H1 (cell line): ENCODE measurements at regions not wholly inside any gene's neighbourhood (a gene's known extent, or its start where the extent isn't known, plus 50 kb on each side); places are given as distances from the start of the nearest gene placed in this dataset.

Experiments
- CTCF ChIA-PET: fragments of 300-600 bp; sonication (Branson Sonifier 250); formaldehyde crosslinking; loops from one replicate; lab custom pipeline; 2021; ENCODE audit not compliant: partially characterized antibody; lab: Charles Lee
- POLR2A ChIA-PET: fragments of 300-600 bp; sonication (Branson Sonifier 250); formaldehyde crosslinking; loops from one replicate; lab custom pipeline; 2021; ENCODE audit warnings: inconsistent platforms; ENCODE audit not compliant: partially characterized antibody; lab: Charles Lee
- DNase-seq, 2 experiments: peaks; one replicate each; pipeline versions ENCODE4 v3.0.0 to v3.0.0-alpha.2; 2010 to 2022; ENCODE audit warnings: low spot score in 2 of 2, low read depth in 1 of 2, mixed read lengths in 1 of 2
- FAIRE-seq: peaks from 2 replicates; lab custom pipeline; 2011; peaks lifted over from hg19 to GRCh38; lab: Jason Lieb, UNC
- H2AFZ ChIP-seq: 2 replicates; pipeline ENCODE4 v1.8.1; 2012; ENCODE audit warnings: low read length, inconsistent platforms
- H2AK5ac ChIP-seq: 2 replicates; pipeline ENCODE4 v1.6.1; 2013; ENCODE audit warnings: low read depth, low read length
- H2BK120ac ChIP-seq: replicated peaks from 2 replicates; pipeline ENCODE3; 2013; ENCODE audit warnings: low read depth, low read length, inconsistent platforms
- H2BK12ac ChIP-seq: 2 replicates; pipeline ENCODE4 v1.6.1; 2013; ENCODE audit warnings: low read depth, low read length
- H2BK15ac ChIP-seq: 2 replicates; pipeline ENCODE4 v1.6.1; 2013; ENCODE audit warnings: low read length
- H2BK20ac ChIP-seq: 2 replicates; pipeline ENCODE4 v1.6.1; 2013; ENCODE audit warnings: low read length
- H2BK5ac ChIP-seq: 2 replicates; pipeline ENCODE4 v1.6.1; 2013; ENCODE audit warnings: low read depth, low read length
- H3K14ac ChIP-seq: 2 replicates; pipeline ENCODE4 v1.6.1; 2013; ENCODE audit warnings: inconsistent platforms; ENCODE audit not compliant: insufficient read length
- H3K18ac ChIP-seq: 2 replicates; pipeline ENCODE4 v1.6.1; 2013; ENCODE audit warnings: low read length; ENCODE audit errors: extremely low read depth
- H3K23ac ChIP-seq: 2 replicates; pipeline ENCODE4 v1.6.1; 2013; ENCODE audit warnings: inconsistent platforms; ENCODE audit not compliant: insufficient read length
- H3K23me2 ChIP-seq: 2 replicates; pipeline ENCODE4 v1.6.1; 2013; ENCODE audit warnings: low read depth, low read length
- H3K27ac ChIP-seq: 2 replicates; pipeline ENCODE4 v1.6.1; 2011; ENCODE audit warnings: low read depth, low read length, inconsistent platforms
- H3K27me3 ChIP-seq, 4 experiments: replicated peaks in 1 of 4; 1 replicate in 1 of 4; 2 replicates in 3 of 4; pipeline versions ENCODE4 v1.6.1 to v1.8.1; 2011 to 2013; ENCODE audit warnings: low read length in 3 of 4, mild to moderate bottlenecking in 3 of 4, inconsistent platforms in 2 of 4, mixed read lengths in 2 of 4, moderate library complexity in 1 of 4; ENCODE audit not compliant: control insufficient read depth in 3 of 4, insufficient read depth in 3 of 4; ENCODE audit errors: extremely low read depth in 1 of 4
- H3K36me3 ChIP-seq, 4 experiments: 2 replicates each; pipeline versions ENCODE4 v1.6.1 to v1.8.1; 2011 to 2013; ENCODE audit warnings: mild to moderate bottlenecking in 4 of 4, low read length in 3 of 4, moderate library complexity in 2 of 4, control low read depth in 1 of 4, inconsistent platforms in 1 of 4; ENCODE audit not compliant: insufficient read depth in 4 of 4, control insufficient read depth in 2 of 4
- H3K4ac ChIP-seq: replicated peaks from 2 replicates; pipeline ENCODE3; 2013; ENCODE audit warnings: low read length, low read depth, mixed read lengths, inconsistent platforms; ENCODE audit not compliant: insufficient read length
- H3K4me1 ChIP-seq, 4 experiments: replicated peaks in 1 of 4; 1 replicate in 1 of 4; 2 replicates in 3 of 4; pipeline versions ENCODE4 v1.6.1 to v1.8.1; 2011 to 2013; ENCODE audit warnings: low read length in 3 of 4, inconsistent platforms in 2 of 4, mixed read lengths in 1 of 4; ENCODE audit not compliant: insufficient read depth in 4 of 4, control insufficient read depth in 3 of 4
- H3K4me2 ChIP-seq, 2 experiments: 2 replicates each; pipeline versions ENCODE4 v1.6.1 to v1.8.1; 2011 to 2013; ENCODE audit warnings: low read depth in 2 of 2, low read length in 2 of 2, control low read depth in 1 of 2, inconsistent platforms in 1 of 2, mild to moderate bottlenecking in 1 of 2; ENCODE audit not compliant: insufficient read depth in 1 of 2
- H3K4me3 ChIP-seq, 4 experiments: fragments of 200-600, 300-600 bp in 1 of 4; sonication (generic), shearing (Covaris generic), sonication (Bioruptor Twin) in 1 of 4; 2 replicates each; pipeline versions ENCODE4 v1.5.1 to v1.8.1; 2011 to 2016; ENCODE audit warnings: low read length in 4 of 4, low read depth in 3 of 4, control low read depth in 2 of 4, inconsistent platforms in 2 of 4, mild to moderate bottlenecking in 2 of 4, mixed read lengths in 1 of 4, moderate library complexity in 1 of 4; ENCODE audit not compliant: insufficient read depth in 2 of 4; ENCODE audit errors: extremely low read depth in 1 of 4
- H3K56ac ChIP-seq: replicated peaks from 2 replicates; pipeline ENCODE3; 2013; ENCODE audit warnings: low read depth, mild to moderate bottlenecking, mixed read lengths, low read length, inconsistent platforms; ENCODE audit not compliant: insufficient read length
- H3K79me1 ChIP-seq: 2 replicates; pipeline ENCODE4 v1.6.1; 2013; ENCODE audit warnings: low read depth, low read length, control low read depth
- H3K79me2 ChIP-seq, 2 experiments: 2 replicates each; pipeline versions ENCODE4 v1.6.1 to v1.8.1; 2012 to 2013; ENCODE audit warnings: low read length in 2 of 2, mild to moderate bottlenecking in 2 of 2, inconsistent platforms in 1 of 2; ENCODE audit not compliant: insufficient read depth in 2 of 2, control insufficient read depth in 1 of 2
- H3K9ac ChIP-seq, 4 experiments: replicated peaks in 1 of 4; 1 replicate in 1 of 4; 2 replicates in 3 of 4; pipeline versions ENCODE4 v1.6.1 to v1.8.1; 2011 to 2013; ENCODE audit warnings: low read depth in 3 of 4, low read length in 3 of 4, control low read depth in 2 of 4, mild to moderate bottlenecking in 2 of 4, moderate library complexity in 2 of 4, inconsistent platforms in 1 of 4; ENCODE audit errors: extremely low read depth in 1 of 4
- H3K9me3 ChIP-seq, 2 experiments: 2 replicates each; pipeline versions ENCODE4 v1.6.1 to v1.8.1; 2012 to 2013; ENCODE audit warnings: mild to moderate bottlenecking in 2 of 2, moderate library complexity in 2 of 2, control low read depth in 1 of 2, inconsistent platforms in 1 of 2, low read depth in 1 of 2, low read length in 1 of 2, mixed read lengths in 1 of 2; ENCODE audit not compliant: insufficient read depth in 2 of 2
- H4K20me1 ChIP-seq, 2 experiments: replicated peaks in 1 of 2; 2 replicates each; pipeline versions ENCODE3 to v1.8.1; 2011 to 2013; ENCODE audit warnings: inconsistent platforms in 2 of 2, low read length in 2 of 2, mild to moderate bottlenecking in 1 of 2; ENCODE audit not compliant: insufficient read depth in 2 of 2, control insufficient read depth in 1 of 2
- H4K5ac ChIP-seq: 2 replicates; pipeline ENCODE4 v1.6.1; 2013; ENCODE audit warnings: low read length, low read depth, mixed read lengths, inconsistent platforms; ENCODE audit not compliant: insufficient read length
- H4K8ac ChIP-seq: 2 replicates; pipeline ENCODE4 v1.8.0; 2013; ENCODE audit warnings: mild to moderate bottlenecking, moderate library complexity, low read length, inconsistent platforms; ENCODE audit not compliant: insufficient read depth; ENCODE audit errors: extremely low read depth
- H4K91ac ChIP-seq: replicated peaks from 2 replicates; pipeline ENCODE3; 2013; ENCODE audit warnings: low read length, mixed read lengths, inconsistent platforms; ENCODE audit not compliant: insufficient read length
- ASH2L ChIP-seq: fragments of 200-600, 300-600 bp; sonication (generic); IDR thresholded peaks from one replicate; pipeline ENCODE4 v1.7.1; 2017; ENCODE audit warnings: low read length
- CTCF ChIP-seq, 3 experiments: IDR thresholded peaks; 1 replicate in 2 of 3; 2 replicates in 1 of 3; pipeline versions ENCODE4 v1.5.1 to v1.6.1; 2011; ENCODE audit warnings: low read length in 3 of 3, mild to moderate bottlenecking in 3 of 3, inconsistent platforms in 2 of 3, low read depth in 1 of 3, moderate library complexity in 1 of 3; ENCODE audit not compliant: insufficient read depth in 1 of 3; ENCODE audit errors: control extremely low read depth in 1 of 3
- HDAC2 ChIP-seq, 2 experiments: fragments of 300-600 bp in 1 of 2; sonication (generic) in 1 of 2; IDR thresholded peaks; 2 replicates each; pipeline ENCODE4 v1.6.1; 2011 to 2012; ENCODE audit warnings: low read depth in 2 of 2, low read length in 2 of 2, mild to moderate bottlenecking in 2 of 2, moderate library complexity in 2 of 2, borderline replicate concordance in 1 of 2, inconsistent platforms in 1 of 2
- KDM1A ChIP-seq: fragments of 200-600, 300-600 bp; sonication (generic); IDR thresholded peaks from 2 replicates; pipeline ENCODE4 v1.7.1; 2016; ENCODE audit warnings: mild to moderate bottlenecking, low read length, borderline replicate concordance
- TBP ChIP-seq: IDR thresholded peaks from 2 replicates; pipeline ENCODE4 v1.6.1; 2011; ENCODE audit warnings: low read depth, low read length, improper control_type of control experiment
- WGBS, 2 experiments: shearing (Covaris generic) in 1 of 2; methylation state at CpG; one replicate each; pipeline versions ENCODE4 v1.1.6 to v1.1.7; 2013 to 2015; ENCODE audit warnings: low lambda C conversion rate in 2 of 2, mixed read lengths in 2 of 2, inconsistent platforms in 1 of 2, low coverage in 1 of 2, missing lambda C conversion rate in 1 of 2; ENCODE audit not compliant: insufficient replicate concordance in 2 of 2, insufficient coverage in 1 of 2, insufficient read length in 1 of 2; ENCODE audit errors: extremely low coverage in 1 of 2, missing lambda C conversion rate in 1 of 2; 5-methylcytosine and 5-hydroxymethylcytosine counted together

GRCh38 chrX:131359611-131360010, 70.5 kb upstream of the IGSF1 start:
- no peaks in the 10 kb centered on the region for H3K36me3 ChIP-seq
- H3K4me3 ChIP-seq: no peak overlapping the region
- no peak overlapping the region for H2AK5ac ChIP-seq
- no peak overlapping the region for H3K14ac ChIP-seq
- ChIA-PET CTCF (no interaction called here), POLR2A (no interaction called here)
- no peak overlapping the region for H2BK12ac ChIP-seq
- no peak overlapping the region for H2BK5ac ChIP-seq
- no peaks in the 10 kb centered on the region for H3K9me3 ChIP-seq
- no peak overlapping the region for H3K23ac ChIP-seq
- WGBS, 2 experiments: 95% methylated on average over 2 of the region's 2 CpGs; no CpG with 5 or more reads in 1 of the 2 experiments
- no peak overlapping the region for H3K27ac ChIP-seq
- no peak for FAIRE-seq
- no peak overlapping the region for H3K56ac ChIP-seq
- no peak overlapping the region for H3K4ac ChIP-seq
- no peak overlapping the region for H3K4me2 ChIP-seq
- H4K91ac ChIP-seq: no peak overlapping the region
- H4K5ac ChIP-seq: no peak overlapping the region
- H4K20me1 ChIP-seq: no peaks in the 10 kb centered on the region
- H3K79me1 ChIP-seq: no peaks in the 10 kb centered on the region
- no peak overlapping the region for H2AFZ ChIP-seq
- no peak for TF ChIP-seq KDM1A
- no peak for TF ChIP-seq TBP
- TF ChIP-seq ASH2L: no peak
- TF ChIP-seq CTCF (IDR thresholded peaks at IDR 0.05; ENCODE audit: control extremely low read depth in 1 of 3, insufficient read depth in 1 of 3, low read depth in 1 of 3, low read length in 3 of 3): no peak
- TF ChIP-seq HDAC2 (IDR thresholded peaks at IDR 0.05; ENCODE audit: borderline replicate concordance in 1 of 2, low read depth in 2 of 2, low read length in 2 of 2): no peak
- TF ChIP-seq, all 59 proteins: peak for 0
- no peaks in the 10 kb centered on the region for H3K27me3 ChIP-seq
- H2BK15ac ChIP-seq: no peak overlapping the region
- DNase-seq: no peak
- no peak overlapping the region for H2BK20ac ChIP-seq
- H3K4me1 ChIP-seq: peaks cover 0 to 2% (median 0%) of the 10 kb centered on the region in 4 experiments; a peak in 1 of 7 replicates
- no peak overlapping the region for H4K8ac ChIP-seq
- H3K79me2 ChIP-seq: no peaks in the 10 kb centered on the region
- no peak overlapping the region for H3K9ac ChIP-seq
- no peak overlapping the region for H2BK120ac ChIP-seq
- H3K23me2 ChIP-seq: no peaks in the 10 kb centered on the region
- no peak overlapping the region for H3K18ac ChIP-seq
